ENCODE measurements at regions not wholly inside any gene's neighbourhood (a gene's known extent, or its start where the extent isn't known, plus 50 kb on each side); places are given as distances from the start of the nearest gene placed in this dataset.

DNA sequence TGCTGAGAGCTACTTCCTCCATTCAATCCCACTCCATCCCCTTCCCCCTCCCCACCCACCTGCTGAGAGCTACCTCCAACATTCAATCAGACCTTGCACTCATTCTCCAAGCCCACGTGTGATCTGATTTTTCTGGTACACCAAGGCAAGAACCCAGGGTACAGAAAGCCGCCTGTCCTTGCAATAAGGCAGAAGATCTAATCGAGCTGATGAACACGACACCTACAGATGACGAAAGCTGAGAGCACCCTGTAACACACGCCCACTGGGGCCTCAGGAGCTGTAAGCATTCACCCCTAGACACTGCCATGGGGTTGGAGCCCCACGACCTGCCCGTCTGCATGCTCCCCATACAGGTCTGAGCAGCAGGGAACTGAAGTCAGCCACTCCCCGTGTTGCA, 58.3 kb downstream of the TRIML1 start:
- no peak for DNase-seq

DNA sequence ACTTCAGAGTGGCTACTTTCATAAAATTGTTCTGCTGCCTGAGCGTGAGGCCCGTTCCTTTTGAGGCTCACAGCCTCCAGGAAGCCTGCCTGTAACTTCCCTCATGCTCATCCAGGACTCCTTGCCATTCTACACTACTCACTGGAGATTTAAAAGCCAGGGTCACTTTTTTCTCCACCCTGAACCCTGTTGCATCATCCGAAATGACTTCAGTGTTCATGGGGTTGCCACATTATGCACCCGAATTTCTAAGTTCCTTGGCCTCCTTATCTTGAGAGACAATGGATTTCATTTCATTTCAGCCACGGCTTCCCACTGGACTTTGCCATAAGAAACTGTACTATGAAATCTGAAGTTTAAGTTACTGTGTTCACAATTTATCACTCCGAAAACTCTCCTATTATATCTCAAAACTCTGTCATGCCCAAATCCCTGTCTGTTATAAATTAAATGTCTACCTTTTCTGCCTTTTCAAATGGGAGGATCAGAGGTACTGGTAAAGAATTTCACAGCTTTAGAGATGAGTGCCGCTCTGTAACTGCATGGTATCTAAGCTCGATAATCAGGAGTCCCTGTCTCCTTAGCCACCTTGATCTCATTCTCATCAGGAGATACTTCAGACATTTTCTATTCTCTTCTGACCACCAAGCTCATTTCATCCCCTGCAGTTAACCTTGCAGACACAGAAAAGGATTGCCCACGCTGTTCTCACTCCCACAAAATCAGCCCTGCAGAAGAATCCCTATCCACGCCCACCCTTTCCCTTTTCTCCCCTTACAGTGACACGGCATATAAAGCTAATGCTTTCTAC, 59.9 kb downstream of the TRIML1 start:
- DNase-seq, result no peak

DNA sequence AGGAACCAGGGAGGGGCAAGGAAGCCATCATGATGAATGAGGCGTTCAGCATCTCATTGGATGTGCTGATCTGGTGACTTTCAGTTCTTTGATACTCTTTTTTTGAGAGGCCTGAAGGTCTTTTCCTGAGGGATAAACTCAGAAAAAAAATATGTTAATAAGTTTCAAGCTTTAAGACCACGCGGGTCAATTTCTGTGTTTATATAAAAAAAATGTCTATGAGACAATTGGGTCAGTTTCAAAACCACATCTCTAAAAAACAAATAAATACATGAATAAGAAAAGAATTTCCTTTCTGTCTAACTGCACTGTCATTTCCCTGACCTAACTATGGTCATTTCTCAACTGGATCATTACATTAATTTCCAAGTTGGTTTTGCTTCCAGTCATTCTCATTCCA, 62.6 kb downstream of the TRIML1 start:
- DNase-seq, result no peak

DNA sequence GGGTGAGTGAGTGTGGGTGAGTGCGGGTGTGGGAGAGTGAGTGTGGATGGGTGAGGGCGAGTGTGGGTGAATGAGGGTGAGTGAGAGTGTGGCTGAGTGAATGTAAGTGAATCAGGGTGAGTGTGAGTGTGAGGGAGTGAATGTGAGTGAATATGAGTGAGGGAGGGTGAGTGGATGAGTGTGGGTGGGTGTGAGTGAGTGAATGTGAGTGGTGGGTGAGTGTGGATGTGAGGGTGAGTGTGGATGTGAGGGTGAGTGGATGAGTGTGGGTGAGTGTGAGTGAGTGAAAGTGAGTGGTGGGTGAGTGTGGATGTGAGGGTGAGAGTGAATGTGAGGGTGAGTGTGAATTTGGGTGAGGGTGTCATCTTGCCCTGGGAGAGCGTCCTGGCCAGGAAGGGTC, 67.5 kb downstream of the TRIML1 start:
- DNase-seq, result no peak

DNA sequence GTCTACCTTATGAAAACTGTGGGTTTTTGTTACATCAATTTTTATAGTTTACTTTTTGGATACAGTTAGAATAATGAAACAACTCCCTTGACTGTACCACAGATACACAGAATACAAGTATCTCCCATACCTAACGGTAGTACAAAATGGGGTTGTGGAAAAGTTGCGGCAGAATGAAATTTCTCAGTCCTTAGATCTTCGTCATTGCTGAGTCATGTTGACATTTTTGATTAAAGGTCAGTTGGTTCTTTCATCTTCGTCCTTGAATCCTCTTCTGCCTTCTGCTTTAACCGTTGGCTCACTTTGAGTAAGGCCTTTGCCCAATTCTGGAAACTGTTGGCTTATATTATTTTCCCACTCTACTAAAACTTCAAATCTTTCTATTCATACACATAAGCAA, 75.6 kb downstream of the TRIML1 start:
- DNase-seq, result no peak

DNA sequence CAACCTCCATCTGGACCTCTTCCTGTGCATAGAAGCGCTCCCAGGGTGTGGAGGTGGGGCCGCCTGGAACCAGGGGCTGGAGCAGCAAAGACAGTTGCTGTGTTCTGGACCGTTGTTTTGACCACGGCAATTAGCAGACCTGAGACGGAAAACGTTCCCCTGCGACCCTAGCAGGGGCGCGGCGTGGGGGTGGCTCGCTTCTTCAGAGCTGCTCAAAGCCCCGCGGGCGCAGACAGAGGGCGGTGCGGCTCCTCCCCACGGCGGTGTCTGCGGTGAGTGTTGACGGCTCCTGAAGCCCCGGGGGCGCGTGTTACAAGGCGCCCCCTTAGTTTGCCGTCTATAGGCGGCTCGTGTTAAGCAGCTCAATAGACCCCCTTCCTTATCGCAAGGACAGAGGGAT, 79.2 kb downstream of the TRIML1 start:
- DNase-seq, result no peak

DNA sequence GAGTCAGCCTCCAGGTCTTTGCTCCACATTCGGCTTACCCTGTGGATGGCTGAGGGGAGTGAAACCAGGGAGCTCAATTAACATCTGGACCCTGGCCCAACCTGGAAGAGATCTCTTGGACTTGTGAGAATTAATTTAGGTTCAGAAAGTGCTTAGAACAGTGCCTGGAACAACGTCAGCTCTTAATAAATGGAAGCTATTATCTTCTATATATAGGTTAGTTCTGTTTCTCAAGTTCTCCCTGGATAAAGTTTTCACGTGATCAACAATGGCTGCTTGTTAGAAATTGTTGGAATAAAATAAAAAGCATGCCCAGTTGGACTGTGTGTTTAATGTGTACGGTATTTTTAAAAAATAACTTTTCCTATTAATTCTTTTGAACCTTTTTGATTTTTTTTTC, 80.8 kb downstream of the TRIML1 start:
- no peak for DNase-seq

DNA sequence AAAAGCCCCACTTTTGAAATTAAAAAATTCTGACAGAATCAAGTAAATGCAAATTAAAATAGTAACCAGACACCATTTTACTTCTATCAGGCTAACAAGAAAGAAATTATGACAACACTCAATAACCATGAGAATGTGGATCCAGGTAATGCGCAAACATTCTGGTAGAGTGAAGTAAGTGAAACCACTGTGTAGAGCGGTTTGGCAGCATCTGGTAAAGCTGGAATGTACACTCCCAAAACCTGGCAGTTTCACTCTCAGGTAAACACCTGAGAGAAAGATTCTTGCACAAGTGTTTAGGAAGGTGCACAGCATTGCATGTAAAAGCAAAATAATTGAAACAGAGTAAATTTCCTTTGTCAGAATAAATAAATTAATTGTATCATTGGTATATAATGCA, 81.8 kb downstream of the TRIML1 start:
- DNase-seq, result no peak

DNA sequence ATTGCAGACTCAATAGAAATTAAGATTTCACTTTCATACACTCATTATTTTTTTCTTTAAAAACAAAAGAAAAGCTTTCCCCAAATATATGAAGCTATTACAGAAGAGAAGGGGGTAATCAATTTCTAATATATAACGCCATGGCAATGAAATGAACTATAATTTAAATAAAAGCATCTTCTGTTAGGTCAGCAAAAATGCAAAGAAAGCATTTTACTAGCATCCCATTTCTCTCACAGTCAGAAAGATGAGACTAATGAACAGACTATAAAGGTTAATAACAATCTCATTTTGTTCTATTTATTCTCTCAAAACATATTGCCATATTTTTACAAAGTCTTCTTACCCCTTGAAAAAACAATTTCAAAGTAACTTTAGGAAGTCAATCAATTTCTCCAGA, 89.0 kb downstream of the TRIML1 start:
- DNase-seq, result no peak

DNA sequence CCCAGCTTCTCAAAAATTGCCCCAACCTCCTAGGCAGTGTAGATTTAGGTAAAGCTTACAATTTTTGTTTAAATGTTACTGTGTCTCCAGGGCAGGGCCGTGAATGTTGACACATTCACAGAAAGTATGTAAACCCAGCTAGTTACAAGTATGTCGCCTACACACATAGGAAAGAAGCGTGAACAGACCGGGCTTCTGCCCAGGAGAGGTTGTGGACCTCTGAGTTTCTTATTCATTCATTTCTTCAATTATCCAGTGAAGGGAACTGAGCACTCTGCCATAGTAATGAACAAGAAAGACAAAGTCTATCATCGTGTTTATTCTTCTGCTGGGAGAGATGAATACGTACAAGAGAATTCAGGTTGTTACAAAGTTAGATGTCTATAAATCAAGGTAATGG, 93.2 kb downstream of the TRIML1 start:
- no peak for DNase-seq

DNA sequence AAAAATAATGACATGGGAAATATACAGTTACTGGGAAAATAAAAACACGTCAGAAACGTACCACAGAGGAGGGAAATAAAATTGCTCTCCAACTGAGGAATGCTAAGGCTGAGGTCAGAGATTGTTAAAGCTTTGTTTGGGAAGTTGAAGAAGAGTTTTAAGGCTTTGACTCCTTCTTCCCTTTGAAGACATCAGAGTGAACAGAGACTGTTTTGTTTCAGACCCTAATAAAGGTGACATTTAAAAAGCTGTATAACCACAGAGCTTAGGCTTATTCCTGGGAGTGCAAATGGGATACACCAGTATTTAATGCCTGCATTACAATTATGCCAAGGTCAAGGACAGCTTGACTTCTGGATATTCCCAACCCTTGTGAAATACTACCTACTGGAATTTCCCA, 102.8 kb downstream of the TRIML1 start:
- no peak for DNase-seq

DNA sequence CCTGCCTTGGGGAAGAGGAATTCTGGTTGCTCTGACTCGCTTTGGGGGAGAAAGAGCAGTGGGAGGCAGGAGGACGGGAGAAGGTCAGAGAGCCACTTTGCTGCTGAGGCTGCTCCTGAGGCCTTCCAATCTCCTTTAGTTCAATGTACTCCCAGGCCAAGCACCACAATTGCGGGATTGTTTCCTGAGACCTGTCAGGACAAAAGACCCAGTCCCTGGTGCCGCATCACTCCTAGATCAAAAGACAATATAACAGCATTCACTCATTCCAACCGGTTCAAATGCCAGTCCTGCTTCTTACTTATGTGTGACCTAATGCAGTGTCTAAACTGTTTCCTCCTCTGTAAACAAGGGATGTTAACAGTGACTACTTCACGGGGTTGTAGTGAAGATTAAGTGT, 106.4 kb downstream of the TRIML1 start:
- DNase-seq, result no peak

DNA sequence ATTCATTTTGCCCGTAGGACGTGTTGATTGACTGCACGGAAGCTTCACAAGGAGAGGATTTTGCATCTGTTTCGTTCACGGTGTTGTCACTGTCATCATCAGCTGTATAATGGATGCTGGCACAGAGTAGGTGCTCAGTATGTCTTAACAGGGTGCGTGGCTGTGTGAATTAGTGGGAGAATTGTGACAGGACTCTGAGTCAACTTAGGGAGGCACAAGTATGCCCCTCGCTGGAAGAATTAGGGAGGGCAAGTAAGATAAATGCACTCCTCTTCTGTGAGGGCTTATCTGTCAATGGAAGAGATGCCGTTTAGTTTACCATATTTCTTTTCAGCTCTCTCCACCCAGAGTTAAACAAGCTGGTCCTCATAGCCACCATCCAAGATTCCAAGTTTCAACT, 107.2 kb downstream of the TRIML1 start:
- no peak for DNase-seq

DNA sequence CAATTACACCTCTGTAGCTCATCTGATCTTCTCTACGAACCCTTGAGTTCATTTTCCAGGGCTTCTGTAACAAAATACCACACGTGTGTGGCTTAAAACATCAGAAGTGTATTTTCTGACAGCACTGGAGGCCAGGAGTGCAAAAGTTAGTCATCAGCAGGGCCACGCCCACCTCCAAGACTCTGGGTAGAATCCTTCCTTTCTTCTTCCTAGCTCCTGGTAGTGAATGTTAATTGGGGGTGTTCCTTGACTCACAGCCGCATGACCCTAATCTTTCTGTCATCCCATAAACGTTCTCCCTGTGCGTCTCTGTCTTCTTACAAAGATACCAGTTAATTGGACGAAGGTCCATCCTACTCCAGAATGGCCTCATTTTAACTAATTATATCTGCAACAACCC, 115.0 kb downstream of the TRIML1 start:
- no peak for DNase-seq

DNA sequence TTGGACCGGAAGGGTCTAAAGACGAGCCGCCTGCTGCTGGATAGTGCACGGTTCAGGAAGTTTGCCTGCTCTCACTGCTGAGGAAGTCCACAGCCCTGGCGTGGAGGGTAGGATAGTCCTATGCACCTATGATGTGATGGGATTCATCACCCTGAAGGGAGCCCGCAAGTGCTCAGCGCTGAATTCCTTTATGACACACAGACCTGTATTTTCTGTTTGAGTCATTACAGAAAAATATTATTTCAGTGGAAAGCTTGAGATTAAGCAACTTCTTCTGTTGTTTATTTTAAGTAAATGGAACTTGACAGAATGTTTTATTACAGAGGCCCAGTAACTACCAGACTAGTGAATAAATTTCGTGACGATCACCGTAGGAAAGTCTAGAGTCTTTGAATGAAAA, 123.2 kb downstream of the TRIML1 start:
- no peak for DNase-seq

DNA sequence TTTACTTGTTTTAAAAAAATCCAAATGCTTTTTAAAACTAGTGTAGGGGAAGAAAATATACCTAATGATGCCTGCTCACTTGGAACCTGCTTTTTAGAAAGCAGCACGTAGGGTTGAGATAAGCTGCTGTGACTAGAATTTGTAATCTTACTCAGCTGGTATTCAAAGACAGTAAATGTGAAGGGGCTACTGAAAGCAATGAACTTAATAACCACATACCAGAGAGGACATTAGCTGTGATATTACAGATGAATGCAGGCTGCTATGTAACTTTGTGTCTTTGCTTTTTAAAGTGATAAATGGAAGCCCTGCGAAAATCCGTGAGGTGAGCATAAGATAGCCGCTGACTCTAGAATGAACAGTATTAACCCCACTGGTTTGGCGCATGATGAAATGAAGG, 124.1 kb downstream of the TRIML1 start:
- DNase-seq, result no peak

DNA sequence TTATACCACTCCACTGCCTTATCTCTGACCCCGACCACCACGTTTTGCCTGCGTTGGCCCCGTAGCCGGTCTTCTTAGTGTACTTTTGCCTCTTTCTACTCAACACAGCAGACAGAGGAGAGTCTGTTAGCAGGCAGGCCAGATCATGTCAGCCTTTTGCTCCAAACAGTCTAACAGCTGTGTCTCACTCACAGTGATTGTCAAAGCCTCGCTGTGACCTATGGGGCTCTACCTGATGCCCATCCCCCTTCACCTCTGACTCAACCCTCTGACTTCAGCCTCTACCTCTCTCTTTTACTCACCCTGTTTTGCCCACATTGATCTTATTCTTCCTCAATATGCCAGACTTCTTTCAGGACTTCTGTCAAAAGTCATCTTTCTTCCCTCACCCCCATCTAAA, 127.1 kb downstream of the TRIML1 start:
- DNase-seq, result no peak

DNA sequence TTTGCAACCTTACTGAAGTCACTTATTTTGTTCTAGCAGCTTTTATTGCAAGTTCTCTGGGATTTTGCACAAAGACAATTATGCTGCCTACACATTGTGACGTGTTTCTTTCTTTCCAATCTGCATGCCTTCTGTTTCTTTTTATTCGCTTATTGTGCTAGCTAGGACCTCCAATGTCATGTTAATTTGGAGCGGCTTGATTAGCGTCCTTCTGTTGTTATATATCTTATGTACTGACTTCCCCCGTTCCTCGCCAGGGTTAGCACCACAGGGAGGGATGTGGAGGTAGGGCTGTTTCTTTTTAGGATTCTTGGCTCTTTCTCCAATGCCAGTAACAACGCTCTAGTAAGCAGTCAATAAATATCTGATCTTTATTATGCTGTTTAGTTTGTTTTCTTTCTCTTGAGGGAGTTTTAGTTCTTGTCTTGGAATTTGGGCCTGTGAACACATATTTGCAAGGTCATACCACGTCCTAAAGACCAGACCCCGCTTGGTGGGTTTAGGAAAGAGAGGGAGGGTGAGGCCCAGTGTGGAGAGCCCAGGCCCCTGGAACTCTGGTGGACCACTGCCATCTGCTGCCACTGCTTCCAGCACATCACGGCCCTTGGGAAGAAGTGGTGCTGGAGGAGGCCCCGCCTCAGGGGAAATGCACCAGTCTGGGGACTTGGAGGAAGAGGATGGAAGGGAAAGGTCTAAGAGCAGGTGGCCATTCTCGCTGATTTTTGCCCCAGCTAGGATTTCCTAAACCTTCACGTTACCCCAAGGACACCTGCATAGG, 129.1 kb downstream of the TRIML1 start:
- no peak for DNase-seq

DNA sequence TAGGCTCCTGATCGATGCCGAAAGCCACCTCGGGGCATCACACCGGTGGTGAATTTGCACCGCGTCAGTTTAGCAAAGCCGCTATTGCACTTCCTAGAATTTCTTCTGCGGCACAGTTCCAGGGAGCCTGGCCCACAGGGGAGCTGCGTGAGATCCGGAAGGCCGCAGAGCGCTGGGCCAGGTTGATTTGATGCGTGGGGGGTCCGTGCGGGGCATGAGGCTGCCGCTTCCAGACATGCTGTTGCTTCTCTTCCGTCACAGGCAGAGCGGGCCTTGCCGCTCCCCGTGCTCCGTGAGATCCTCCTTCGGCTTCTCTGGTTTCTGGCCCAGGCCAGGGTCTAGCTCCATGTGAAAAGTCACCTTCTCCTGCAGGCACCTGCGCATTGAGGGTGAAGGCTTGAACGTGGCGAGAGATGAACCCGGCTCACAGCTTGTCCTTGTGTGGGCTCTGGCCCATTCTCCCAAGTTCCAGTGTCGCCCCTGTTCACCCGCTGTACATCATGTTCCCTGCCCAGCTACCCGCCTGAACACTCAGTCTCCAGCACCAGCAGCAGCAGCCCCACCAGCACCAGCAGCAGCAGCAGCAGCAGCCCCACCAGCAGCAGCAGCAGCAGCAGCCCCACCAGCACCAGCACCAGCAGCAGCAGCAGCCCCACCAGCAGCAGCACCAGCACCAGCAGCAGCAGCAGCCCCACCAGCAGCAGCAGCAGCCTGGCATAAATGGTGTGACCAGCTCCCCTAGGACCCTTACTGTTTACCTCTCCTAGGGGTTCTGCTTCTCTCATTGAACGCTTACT, 131.2 kb downstream of the TRIML1 start:
- no peak for DNase-seq

DNA sequence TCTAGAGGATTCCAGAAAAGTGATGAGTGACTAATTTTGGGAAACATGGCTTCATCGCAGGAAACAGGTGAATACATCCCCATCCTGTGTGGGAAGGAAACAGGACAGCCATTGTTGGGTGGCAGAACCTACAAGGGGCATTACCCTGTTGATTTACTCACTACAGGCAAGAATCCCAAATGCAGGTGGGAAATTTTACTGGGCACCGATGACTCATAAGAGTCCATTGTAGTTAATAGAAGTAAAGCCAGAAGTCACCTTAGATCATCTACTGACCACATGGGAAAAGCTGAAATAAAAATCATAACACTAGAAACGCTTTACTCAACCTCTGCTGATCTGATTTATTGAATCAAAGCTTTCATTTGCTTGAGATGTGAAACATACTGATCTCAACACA, 136.4 kb downstream of the TRIML1 start:
- no peak for DNase-seq

DNA sequence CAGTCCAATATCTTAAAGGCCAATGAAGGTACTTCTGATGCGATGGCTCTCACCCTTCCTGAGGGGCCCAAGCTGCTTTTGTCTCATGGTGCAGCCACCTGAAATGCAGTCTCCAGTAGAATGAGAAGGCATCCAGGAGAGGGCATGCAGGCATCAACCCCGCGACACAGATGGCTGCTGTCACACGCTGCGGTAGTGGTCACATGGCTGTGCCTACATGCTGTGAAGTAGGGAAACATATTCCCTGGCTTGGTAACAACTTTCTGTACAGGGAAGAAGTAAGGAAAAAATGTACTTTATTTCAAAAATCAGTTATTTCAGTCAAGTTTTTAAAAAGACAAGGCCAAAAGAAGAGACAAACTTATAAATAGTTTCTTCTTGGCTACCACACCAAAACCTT, 139.9 kb downstream of the TRIML1 start:
- DNase-seq, result no peak

DNA sequence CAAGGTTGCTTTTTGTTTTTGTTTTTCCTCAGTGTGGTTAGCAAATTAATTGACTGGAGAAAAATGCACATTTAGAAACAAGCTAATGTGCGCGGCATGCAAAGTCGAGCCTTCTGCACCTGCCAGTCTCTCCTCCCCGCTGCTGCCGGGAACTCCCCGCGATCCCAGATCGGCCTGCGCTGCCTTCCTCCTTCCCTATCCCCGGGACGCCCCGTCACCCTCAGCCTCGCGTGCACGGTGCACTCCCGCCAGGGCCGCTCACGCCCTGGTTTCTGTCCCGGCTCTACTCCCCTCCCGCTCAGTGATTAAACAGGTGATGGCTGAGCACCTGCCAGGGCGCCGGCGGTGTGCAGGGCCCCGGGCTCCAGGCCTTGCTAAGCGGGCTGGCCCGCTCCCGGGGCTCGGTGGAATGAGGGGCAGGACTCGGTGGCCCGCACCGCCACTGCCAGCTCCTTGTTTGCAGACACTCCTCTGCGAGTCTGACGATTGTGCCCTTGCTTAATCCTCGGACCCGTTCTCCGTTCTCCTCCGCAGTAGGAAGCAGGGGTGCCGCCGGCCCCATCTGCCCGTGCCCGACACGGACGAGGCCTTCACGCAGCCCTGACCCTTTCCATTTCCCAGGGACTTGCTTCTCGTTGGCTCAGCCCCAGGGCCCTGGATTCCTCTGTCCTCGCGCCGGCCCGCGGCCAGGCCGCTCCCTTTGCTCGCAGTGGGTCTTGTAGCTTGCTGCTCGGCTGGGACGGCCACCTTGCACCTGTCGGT, 143.4 kb downstream of the TRIML1 start:
- DNase-seq, result no peak

Data from activated naive CD4-positive, alpha-beta T cell (primary cell).